ENCODE measurements at regions not wholly inside any gene's neighbourhood (a gene's known extent, or its start where the extent isn't known, plus 50 kb on each side); places are given as distances from the start of the nearest gene placed in this dataset.

- no peak for DNase-seq (ENCODE audit: low read depth in 2 of 2)
These were observed 245.6 kb downstream of the ANAPC1 start for GRCh38 chr2:111638274-111638877.

- DNase-seq (ENCODE audit: low read depth in 2 of 2): no peak
These were observed 243.5 kb downstream of the ANAPC1 start for GRCh38 chr2:111640480-111640879.

DNA sequence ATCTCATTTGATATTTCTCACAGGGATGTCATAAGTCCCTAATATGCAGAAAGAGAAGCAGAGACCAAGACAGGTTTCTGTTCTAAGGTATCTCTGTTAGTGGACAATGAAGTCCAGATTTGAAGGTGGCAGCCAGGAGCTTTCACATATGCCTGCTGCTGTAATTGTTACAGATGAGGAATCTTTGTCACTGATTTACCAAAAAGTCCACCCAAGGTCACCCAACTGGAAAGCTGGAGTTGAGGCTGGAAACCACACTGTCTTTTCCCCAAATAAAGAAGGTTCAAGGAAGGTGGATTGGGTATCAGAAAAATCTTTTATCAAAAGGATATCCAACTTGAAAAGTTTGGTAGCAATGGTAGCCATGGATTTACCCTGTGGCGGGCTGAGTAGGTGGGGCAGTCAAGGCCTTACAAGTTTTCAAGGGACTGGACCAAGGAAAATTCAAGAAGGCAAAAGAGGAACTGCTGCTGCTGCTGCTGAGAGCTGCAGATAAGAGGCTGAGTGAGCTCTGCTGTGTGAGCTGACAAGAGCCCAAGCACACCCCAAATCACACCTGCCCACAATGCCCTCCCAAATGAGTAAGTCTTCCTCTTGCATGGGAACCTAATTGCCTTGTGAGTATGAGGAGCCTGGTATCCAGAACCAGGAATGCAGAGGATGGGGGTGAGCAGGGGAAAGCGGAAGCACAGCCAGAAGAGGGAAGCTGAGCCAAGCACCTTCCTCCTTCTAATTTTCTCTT lies 241.2 kb downstream of the ANAPC1 start:
- no peak for DNase-seq (ENCODE audit: low read depth in 2 of 2)

DNA sequence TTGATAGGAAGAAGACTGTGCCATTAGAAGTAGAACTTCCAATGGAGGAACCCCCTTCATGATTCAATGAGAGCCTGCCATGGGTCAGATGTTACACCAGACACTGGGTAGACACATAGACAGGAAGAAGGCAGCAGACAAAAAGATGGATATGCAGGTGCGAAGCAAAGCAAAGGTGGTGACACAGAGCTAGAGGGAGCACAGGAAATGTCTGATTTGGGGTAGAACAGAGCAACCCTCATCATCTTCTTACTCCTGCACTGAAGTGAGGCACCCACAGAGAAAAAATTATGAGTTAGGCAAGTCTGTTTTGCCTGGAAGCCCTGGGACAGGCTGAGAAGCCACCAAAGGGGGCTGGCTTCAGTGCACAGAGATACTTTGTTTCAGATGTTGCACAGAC lies 240.2 kb downstream of the ANAPC1 start:
- no peak for DNase-seq (ENCODE audit: low read depth in 2 of 2)

DNA sequence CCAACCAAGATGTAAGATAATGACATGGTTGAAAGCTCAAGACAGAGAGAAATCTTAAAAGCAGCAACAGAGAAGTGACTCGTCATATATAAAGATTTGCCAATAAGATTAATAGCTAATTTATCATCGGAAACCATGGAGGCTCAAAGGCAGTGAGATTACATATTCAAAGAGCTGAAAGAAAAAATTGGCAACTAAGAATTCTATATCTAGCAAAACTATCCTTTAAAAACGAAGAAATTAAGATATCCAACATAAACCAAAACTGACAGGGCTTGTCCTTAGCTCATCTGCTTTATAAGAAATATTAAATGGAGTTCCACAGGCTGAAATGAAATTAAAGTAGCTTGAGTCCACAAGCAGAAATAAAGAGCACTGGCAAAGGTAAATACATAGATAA lies 236.6 kb downstream of the ANAPC1 start:
- DNase-seq (ENCODE audit: low read depth in 2 of 2): no peak

- no peak for DNase-seq (ENCODE audit: low read depth in 2 of 2)
These were observed 232.0 kb downstream of the ANAPC1 start for GRCh38 chr2:111652038-111652437.

- no peak for DNase-seq (ENCODE audit: low read depth in 2 of 2)
These were observed 231.3 kb downstream of the ANAPC1 start for GRCh38 chr2:111652681-111653080.

GRCh38 chr2:111653103-111653624 lies 230.8 kb downstream of the ANAPC1 start:
- DNase-seq (ENCODE audit: low read depth in 2 of 2): no peak

DNA sequence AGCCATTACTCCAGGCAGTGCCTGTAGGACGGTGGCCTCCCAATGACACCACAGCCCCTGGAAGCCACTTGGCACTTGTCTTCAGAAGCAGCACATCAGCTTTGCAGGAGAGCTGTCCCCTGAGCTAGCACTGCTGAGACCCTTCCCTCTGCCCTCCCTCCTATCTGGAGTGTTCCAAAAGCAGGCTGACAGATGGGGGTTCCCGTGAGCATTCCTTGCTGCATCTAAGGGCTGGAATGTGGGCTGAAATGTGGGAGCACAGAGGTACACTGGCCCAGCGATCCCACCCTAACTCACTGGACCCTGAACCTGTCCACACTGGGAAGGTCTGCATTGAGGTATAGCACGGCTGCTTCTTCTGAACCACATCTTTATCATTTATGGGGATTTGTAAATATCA lies 230.1 kb downstream of the ANAPC1 start:
- no peak for DNase-seq (ENCODE audit: low read depth in 2 of 2)

GRCh38 chr2:111654829-111655228 lies 229.2 kb downstream of the ANAPC1 start:
- no peak for DNase-seq (ENCODE audit: low read depth in 2 of 2)

DNA sequence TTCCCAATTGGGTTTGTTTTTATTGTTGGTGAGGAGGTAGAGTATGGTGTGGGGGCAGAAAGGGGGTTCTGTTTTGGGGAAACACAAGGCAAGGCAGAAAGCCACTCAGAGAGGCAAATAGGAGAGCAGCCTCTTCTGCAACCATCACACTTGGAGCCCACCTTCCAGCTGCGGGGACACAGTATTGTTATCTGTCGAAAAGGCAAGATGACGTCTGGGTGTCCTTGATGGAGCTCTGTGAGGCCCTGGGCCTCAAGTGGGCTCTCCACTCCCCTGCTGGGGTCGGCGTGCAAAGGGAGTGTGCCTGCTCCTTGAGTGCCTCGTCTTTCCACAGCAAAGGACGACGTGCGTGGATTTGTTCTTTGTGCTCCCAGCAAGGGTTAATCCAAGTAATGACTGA lies 227.6 kb downstream of the ANAPC1 start:
- DNase-seq (ENCODE audit: low read depth in 2 of 2): no peak

GRCh38 chr2:111656894-111657293 lies 227.1 kb downstream of the ANAPC1 start:
- DNase-seq (ENCODE audit: low read depth in 2 of 2): no peak

GRCh38 chr2:111657351-111657975 lies 226.5 kb downstream of the ANAPC1 start:
- no peak for DNase-seq (ENCODE audit: low read depth in 2 of 2)

DNA sequence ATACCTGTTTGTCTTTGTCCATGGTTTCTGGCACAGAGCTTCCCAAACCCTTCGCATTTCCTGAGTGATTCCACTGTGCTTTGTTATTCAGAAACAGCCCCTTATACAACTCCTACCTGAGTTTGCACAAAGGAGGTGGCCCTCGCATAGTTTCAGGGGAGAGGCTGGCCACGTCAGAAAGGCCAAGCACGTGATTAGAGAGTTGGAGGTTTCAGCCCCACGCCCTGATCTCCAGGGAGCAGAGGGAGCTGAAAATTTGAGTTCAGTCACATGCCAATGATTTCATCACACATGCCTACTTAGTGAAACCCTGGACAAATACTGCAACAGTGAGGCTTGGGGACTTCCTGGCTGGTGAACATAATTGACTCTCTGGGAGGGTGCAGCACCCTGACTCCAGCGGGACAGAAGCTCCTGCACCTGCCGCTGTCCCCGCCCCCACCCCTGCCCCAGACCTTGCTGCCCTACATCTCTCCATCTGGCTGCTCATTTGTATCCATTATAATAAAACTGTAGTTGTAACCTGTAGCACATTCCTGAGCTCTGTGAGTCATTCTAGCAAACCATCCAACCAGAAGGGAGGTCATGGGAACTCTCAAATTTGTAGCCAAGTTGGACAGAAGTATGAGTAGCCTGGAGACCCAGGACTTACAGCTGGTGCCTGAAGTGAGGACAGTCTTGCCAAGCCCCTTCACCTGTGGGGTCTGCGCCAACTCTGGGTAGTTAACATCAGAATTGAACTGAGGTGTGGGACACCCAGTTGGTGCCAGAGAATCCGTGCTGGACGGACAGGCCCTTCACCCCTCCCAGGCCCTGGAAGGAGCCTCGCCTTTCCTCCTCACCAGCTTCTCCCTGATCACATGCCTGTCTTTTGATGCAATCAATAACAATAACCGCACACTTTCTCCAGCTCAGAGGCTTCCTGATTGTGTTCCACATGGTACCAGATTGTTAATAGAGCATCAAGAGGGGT lies 224.3 kb downstream of the ANAPC1 start:
- DNase-seq (ENCODE audit: low read depth in 2 of 2): no peak

DNA sequence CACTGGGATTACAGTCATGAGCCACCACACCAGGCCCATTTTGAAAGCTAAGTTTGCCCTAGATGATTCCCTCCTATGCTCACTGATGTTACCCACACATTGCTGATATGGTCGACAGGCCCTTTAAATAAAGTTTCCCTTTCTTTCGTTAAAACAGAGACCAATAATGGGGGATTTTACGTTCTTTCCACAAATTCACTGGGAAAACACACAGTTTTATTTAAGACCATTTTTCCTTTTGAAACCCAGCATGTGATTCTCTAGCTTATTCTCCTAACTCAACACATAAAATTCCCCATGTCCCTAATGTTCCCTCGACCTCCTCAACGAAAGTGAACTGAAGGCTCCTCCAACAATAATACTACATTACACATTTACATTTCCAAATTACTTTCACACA lies 223.2 kb downstream of the ANAPC1 start:
- DNase-seq (ENCODE audit: low read depth in 2 of 2): no peak

GRCh38 chr2:111661286-111661940 lies 222.6 kb downstream of the ANAPC1 start:
- DNase-seq (ENCODE audit: low read depth in 2 of 2): no peak

DNA sequence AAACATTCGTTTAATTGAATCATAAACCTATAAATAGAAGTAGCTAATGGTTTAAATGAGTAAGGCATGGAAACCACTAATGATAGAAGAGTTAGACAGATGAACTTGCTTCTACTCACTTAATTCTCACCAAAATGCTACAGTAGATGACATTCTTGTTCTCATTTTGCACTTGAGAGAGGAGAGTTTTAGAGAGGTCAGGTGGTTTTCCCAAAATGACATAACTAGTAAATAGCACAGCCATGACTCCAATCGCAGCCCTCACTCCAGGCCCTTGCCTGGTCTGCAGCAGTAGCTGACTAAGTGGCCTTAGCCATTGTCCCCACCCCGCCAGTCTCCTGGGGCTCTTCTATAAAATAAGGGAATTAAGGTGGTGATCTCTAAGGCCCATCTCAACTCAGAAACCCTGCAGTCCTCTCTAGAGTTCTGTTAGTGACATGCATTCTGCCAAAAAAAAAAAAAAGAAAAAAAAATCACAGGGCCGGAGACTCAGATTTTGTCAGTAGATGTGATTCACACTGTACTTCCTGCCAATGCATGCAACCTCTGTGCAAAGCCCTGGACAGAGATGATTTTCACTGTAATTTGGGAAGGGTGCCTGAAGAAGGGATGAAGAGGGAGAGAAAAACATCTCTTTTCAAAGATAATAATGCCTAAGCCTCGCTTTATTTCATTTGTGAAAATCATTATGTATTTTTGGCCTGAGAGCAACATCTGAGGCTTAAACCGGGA lies 221.8 kb downstream of the ANAPC1 start:
- DNase-seq (ENCODE audit: low read depth in 2 of 2): no peak

- DNase-seq (ENCODE audit: low read depth in 2 of 2): peak; percentile 13
These were observed 221.1 kb downstream of the ANAPC1 start for GRCh38 chr2:111662771-111663470.

DNA sequence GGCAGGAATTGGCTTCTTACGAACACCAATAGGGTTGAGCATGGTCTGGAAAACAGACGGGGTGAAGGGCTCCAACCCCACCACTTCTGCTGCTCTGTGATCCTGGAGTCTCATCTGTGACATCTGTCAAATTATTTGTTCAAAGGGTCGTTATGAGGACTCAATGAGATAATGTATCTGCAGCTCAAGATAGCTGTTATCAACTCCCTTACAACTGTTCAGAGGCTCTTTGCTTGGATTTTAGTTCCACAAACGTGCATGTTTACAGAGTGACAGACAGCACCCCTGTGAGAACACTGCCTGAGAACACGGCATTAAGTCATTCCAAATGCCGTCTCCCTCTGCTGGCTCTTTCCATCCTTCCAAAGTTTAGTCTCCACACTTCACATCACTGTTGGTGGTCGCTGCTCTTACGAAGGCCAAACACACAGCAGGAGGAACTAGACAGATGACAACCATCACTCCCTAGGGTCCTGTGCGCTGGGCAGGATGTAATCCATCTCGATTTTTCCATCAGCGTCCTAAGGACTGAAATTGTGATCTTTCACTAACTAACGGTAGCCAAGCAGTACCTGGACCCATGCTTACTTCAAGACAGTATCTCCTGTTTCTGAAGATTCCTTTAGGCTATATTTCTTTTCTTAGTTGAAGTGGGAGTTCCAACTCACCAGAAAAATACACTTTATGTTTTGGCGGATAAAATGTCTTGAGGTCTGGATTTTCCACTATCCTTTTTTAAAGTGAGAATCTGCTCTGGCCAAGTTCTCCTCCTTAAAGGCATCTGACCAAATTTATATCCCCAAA lies 220.3 kb downstream of the ANAPC1 start:
- DNase-seq (ENCODE audit: low read depth in 2 of 2): no peak
